Heart right ventricle (tissue), 16 donors: ENCODE measurements at regions not wholly inside any gene's neighbourhood (a gene's known extent, or its start where the extent isn't known, plus 50 kb on each side); places are given as distances from the start of the nearest gene placed in this dataset.
"Not testable (repeated sequence)": the region's sequence is repeated elsewhere in the genome, so short reads cannot be mapped to it uniquely, and the experiment has no call there.

Source experiments
- ATAC-seq, 8 donors: fragments of 200-7000 bp; cut with Tn5 transposase; one replicate each; pipeline ENCODE4 v1.9.1; 2020; ENCODE audit warnings: mild to moderate bottlenecking in 8 of 8, moderate library complexity in 8 of 8, moderate number of reproducible peaks in 1 of 8
- DNase-seq, 2 donors: peaks; one replicate each; pipeline ENCODE4 v3.0.0-alpha.2; 2020
- H3K27ac ChIP-seq, 10 donors: fragments of 200-600 bp; sonication (generic) in 2 of 10; one replicate each; pipeline versions ENCODE4 v1.5.0 to v1.8.0; 2020 to 2022; ENCODE audit warnings: mild to moderate bottlenecking in 3 of 10
- H3K27me3 ChIP-seq, 7 donors: fragments of 200-600 bp; one replicate each; pipeline ENCODE4 v1.8.0; 2021 to 2022; ENCODE audit warnings: mild to moderate bottlenecking in 2 of 7
- H3K36me3 ChIP-seq, 9 donors: fragments of 200-600 bp; sonication (generic) in 1 of 9; one replicate each; pipeline versions ENCODE4 v1.5.0 to v1.8.0; 2020 to 2022; ENCODE audit warnings: mild to moderate bottlenecking in 2 of 9
- H3K4me1 ChIP-seq, 9 donors: fragments of 200-600 bp; sonication (generic) in 1 of 9; one replicate each; pipeline versions ENCODE4 v1.5.0 to v1.8.0; 2020 to 2022; ENCODE audit warnings: mild to moderate bottlenecking in 4 of 9
- H3K4me3 ChIP-seq, 10 donors: fragments of 200-600 bp; sonication (generic) in 2 of 10; one replicate each; pipeline versions ENCODE4 v1.5.0 to v1.8.0; 2020 to 2022; ENCODE audit warnings: mild to moderate bottlenecking in 7 of 10, moderate library complexity in 2 of 10
- H3K9me3 ChIP-seq, 11 donors: fragments of 200-600 bp in 10 of 11; sonication (generic) in 2 of 11; one replicate each; pipeline versions ENCODE4 v1.5.0 to v1.8.0; 2013 to 2022; ENCODE audit warnings: mild to moderate bottlenecking in 2 of 11, control low read depth in 1 of 11, moderate library complexity in 1 of 11
- CTCF ChIP-seq, 9 donors: fragments of 200-600 bp; sonication (generic) in 2 of 9; IDR thresholded peaks; one replicate each; pipeline versions ENCODE4 v1.5.0 to v1.8.0; 2021 to 2022; ENCODE audit warnings: antibody characterized with exemption in 9 of 9, mild to moderate bottlenecking in 5 of 9, moderate library complexity in 1 of 9
- WGBS, 2 donors: extraction: QIAGEN DNeasy Blood & Tissue Kit; methylation state at CpG; one replicate each; pipeline ENCODE4 v1.1.7; 2013; ENCODE audit warnings: inconsistent platforms in 1 of 2; 5-methylcytosine and 5-hydroxymethylcytosine counted together
- intact Hi-C, 10 donors: fragments of 100-400 bp; cut with DNase I; formaldehyde crosslinking; loops; one replicate each; pipeline versions ENCODE4 v1.11.1 to v1.14.2; 2022
- donor health status: Arrhythmogenic right ventricular cardiomyopathy.
- donor health status: ischemic (EF 13 %, LVEDD 7.1; RV severe dilation, severe dysfunction).
- donor health status: healthy with polysubstance abuse.
- donor health status: DM: no; HTN: yes; CAD: no.
- donor health status: DM: no; HTN: no; CAD: no.
- donor health status: ischemic (EF 25% LVEDD 6.9; RV normal size, moderate dysfunction).
- donor health status: ischemic (EF 25% LVEDD 5.7; RV mildly dilated, moderate dysfunction).
- donor health status: healthy.
- donor health status: DM: yes; HTN: yes; CAD: no.
- donor health status: Ischemic cardiomyopathy.
- donor health status: ischemic (EF 35%, LVEDD 5.7; RV mildly dilated, moderate dysfunction).
- donor health status: nonischemic (EF 11% LVEDD 7.7; RV severe dilation, severe dysfunction).
- donor health status: DM: yes; HTN: yes; CAD: no.
- donor health status: PGD.
- donor health status: ischemic (EF 29% LVEDD 5.4; RV normal size, mild dysfunction).
- donor health status: nonischemic (EF 23%, LVEDD 6.1; RV moderate dilation, normal function).

GRCh38 chr7:96561892-96562291 lies 147.8 kb downstream of the SEM1 start:
- no peaks in the 10 kb centered on the region for H3K27me3 ChIP-seq
- no peak overlapping the region for H3K4me3 ChIP-seq
- H3K27ac ChIP-seq: no peak overlapping the region
- WGBS, 2 donors: 96% methylated on average over 1 of the region's 1 CpG
- H3K9me3 ChIP-seq: no peaks in the 10 kb centered on the region
- H3K4me1 ChIP-seq: no peaks in the 10 kb centered on the region
- H3K36me3 ChIP-seq: no peaks in the 10 kb centered on the region
- ATAC-seq (no peak), DNase-seq (no peak)
- intact Hi-C loops: no loop called here
- TF ChIP-seq CTCF (IDR thresholded peaks at IDR 0.05): no peak

GRCh38 chr7:96558530-96558929 lies 151.1 kb downstream of the SEM1 start:
- ATAC-seq (no peak), DNase-seq (no peak)
- H3K27me3 ChIP-seq: no peaks in the 10 kb centered on the region
- no peaks in the 10 kb centered on the region for H3K4me1 ChIP-seq
- H3K27ac ChIP-seq: no peak overlapping the region
- intact Hi-C loops: no loop called here
- 86 to 91% methylated on average over 2 of the region's 2 CpGs for WGBS, 2 donors
- no peaks in the 10 kb centered on the region for H3K36me3 ChIP-seq
- TF ChIP-seq CTCF (IDR thresholded peaks at IDR 0.05): no peak
- no peak overlapping the region for H3K4me3 ChIP-seq
- H3K9me3 ChIP-seq: no peaks in the 10 kb centered on the region

GRCh38 chr7:96558093-96558492 lies 151.6 kb downstream of the SEM1 start:
- no peaks in the 10 kb centered on the region for H3K9me3 ChIP-seq
- ATAC-seq (no peak), DNase-seq (no peak)
- no peaks in the 10 kb centered on the region for H3K27me3 ChIP-seq
- no peaks in the 10 kb centered on the region for H3K36me3 ChIP-seq
- WGBS, 2 donors: 94 to 96% methylated on average over 8 of the region's 9 CpGs
- H3K4me3 ChIP-seq: no peak overlapping the region
- H3K27ac ChIP-seq: no peak overlapping the region
- intact Hi-C loops: no loop called here
- no peak for TF ChIP-seq CTCF (IDR thresholded peaks at IDR 0.05)
- H3K4me1 ChIP-seq: no peaks in the 10 kb centered on the region

GRCh38 chr7:96557598-96557997 lies 152.0 kb downstream of the SEM1 start:
- H3K36me3 ChIP-seq, H3K27ac ChIP-seq, H3K4me1 ChIP-seq, ATAC-seq, H3K9me3 ChIP-seq, H3K27me3 ChIP-seq, intact Hi-C loops, DNase-seq, H3K4me3 ChIP-seq: not testable (repeated sequence)
- WGBS, 2 donors: 77 to 84% methylated on average over 12 of the region's 13 CpGs

- intact Hi-C loops: no loop called here
These were observed 161.0 kb downstream of the SEM1 start for GRCh38 chr7:96548664-96549063.

More at GRCh38 chr7:96548664-96549063, 161.0 kb downstream of the SEM1 start:
- ATAC-seq: no peak
- peaks cover 0 to 5% (median 0%) of the 10 kb centered on the region in 11 donors for H3K9me3 ChIP-seq
- no peak for TF ChIP-seq CTCF (IDR thresholded peaks at IDR 0.05)
- H3K4me1 ChIP-seq: no peaks in the 10 kb centered on the region
- no peak overlapping the region for H3K4me3 ChIP-seq
- no peak for DNase-seq
- no peaks in the 10 kb centered on the region for H3K36me3 ChIP-seq
- no peaks in the 10 kb centered on the region for H3K27me3 ChIP-seq
- WGBS, 2 donors: 94% methylated on average over 5 of the region's 5 CpGs
- no peak overlapping the region for H3K27ac ChIP-seq
